Dermis microvascular lymphatic vessel endothelial cell (primary cell): ENCODE measurements at regions not wholly inside any gene's neighbourhood (a gene's known extent, or its start where the extent isn't known, plus 50 kb on each side); places are given as distances from the start of the nearest gene placed in this dataset.

Experiments
- DNase-seq, 2 donors: peaks; one replicate each; pipeline versions ENCODE4 v3.0.0 to v3.0.0-alpha.2; 2010; ENCODE audit warnings: low read depth in 2 of 2

- DNase-seq: no peak
Observed at GRCh38 chr15:98195796-98196195, 235.3 kb downstream of the ARRDC4 start.

DNA sequence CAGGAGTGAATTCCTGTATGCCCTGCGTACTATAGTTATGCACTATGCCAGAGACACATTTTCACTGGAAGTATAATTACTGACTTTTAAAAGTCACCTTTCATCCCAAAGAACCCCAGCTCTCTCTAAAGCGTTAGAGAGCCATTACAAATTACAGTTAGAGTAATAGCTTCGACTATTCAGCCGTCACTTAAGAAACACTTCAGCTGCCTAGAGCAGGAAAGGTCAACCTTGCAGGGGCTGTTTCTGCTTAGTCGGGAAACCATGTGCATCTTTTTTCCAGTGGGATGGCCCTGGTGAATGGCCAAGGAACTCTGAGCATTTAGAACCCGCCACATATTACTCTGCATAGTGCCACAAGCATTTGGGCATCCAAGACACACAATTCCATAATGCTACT lies 235.9 kb downstream of the ARRDC4 start:
- no peak for DNase-seq

- DNase-seq: no peak
Observed at GRCh38 chr15:98202256-98202655, 241.8 kb downstream of the ARRDC4 start.

- no peak for DNase-seq
Observed at GRCh38 chr15:98203872-98204660, 243.6 kb downstream of the ARRDC4 start.

DNA sequence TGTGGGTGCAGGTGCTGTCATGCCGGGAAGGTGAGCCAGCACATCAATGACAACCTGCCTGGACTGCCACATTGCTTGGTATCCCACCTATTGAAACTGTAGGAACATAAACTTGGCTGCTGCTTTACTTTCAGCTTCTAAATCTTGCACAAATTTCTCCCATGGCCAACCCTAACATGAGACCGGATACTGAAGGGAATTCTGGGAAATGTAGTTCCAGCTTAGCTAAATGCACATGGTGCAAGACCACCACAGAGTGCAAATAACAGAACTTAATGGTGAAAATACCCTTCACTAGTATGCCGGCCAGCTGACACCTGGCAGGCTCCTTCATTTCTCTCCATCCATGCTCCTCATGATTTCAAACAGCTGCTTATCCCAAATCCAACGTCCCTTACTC lies 247.4 kb downstream of the ARRDC4 start:
- DNase-seq: no peak

GRCh38 chr15:98213346-98213979 lies 253.0 kb downstream of the ARRDC4 start:
- no peak for DNase-seq

DNA sequence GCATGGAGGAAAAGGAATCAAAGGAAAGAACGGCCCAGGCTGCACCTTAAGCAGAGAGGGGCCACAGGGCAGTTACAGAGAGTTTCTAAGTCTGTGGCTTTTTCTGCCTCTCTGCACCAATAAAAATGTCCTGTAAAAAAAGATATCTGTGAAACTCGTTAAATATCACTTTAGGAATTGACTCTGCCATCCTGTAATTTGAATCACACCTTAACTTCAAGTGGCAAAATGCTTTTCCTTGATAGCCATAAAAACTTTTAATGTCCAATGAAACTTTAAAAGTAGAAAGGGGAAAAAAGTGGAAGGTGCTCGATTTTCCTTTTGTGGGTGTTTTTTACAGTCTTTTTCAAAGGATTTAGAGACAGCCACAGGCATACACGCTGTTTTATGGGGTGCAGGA lies 255.7 kb downstream of the ARRDC4 start:
- no peak for DNase-seq

DNA sequence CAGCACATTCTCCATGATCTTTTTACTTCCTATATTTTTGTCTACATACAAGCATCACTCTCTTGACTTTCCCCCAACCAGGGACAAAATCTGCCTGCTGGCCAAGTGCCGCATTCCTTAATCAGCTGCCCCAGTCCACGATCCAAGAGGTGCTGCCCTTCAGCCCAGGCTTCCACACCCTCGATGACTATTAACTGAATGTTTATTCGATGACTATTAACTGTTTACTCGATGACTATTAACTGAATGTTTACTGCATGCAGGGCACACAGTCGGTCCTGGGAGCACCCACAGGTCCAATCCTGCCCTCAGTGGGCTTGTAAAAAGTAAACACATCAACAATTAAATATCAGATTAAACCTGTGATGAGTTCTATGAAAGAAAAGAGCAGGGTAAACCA lies 256.9 kb downstream of the ARRDC4 start:
- DNase-seq: no peak

- DNase-seq: no peak
Observed at GRCh38 chr15:98221144-98221543, 260.6 kb downstream of the ARRDC4 start.

GRCh38 chr15:98221577-98221976 lies 261.1 kb downstream of the ARRDC4 start:
- no peak for DNase-seq

- DNase-seq: no peak
Observed at GRCh38 chr15:98226149-98226548, 265.6 kb downstream of the ARRDC4 start.

GRCh38 chr15:98226578-98226977 lies 266.1 kb downstream of the ARRDC4 start:
- no peak for DNase-seq

GRCh38 chr15:98228846-98229245 lies 268.3 kb downstream of the ARRDC4 start:
- no peak for DNase-seq

- no peak for DNase-seq
Observed at GRCh38 chr15:98230975-98231374, 270.5 kb downstream of the ARRDC4 start.

DNA sequence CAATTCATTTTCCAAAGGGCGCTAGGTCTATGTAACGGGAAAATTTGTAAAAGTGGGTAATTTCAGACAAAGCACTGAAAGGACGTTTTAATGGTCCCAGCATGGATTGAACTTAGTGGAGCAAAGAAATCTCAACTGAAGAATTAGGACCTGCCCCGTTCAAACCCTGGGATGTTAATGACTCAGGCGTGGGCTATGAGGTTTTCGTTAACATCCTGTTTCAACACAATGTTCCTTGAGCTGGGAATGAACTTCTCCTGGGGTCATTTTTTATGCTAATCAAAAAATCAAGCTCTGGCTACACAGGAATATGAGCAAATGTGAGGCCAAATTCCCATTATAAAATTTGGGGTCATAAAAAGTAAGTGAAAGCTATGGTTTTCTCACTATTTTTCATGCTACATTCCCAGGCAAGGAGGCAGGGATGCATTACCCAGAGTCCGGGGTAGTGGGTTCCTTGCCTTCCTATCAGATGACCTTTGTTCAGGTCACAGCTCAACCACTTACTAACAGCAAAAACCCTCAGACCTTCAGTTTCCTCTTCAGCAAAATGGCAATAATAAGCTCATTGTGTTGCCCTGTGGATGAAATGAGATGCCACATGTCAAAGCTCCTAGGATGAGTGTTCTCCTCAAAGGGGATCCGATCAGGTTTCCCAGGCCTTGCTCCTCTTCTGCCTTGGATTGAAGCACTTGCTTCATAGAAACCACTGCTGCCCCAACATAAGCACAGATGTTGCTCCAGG lies 271.4 kb downstream of the ARRDC4 start:
- no peak for DNase-seq

DNA sequence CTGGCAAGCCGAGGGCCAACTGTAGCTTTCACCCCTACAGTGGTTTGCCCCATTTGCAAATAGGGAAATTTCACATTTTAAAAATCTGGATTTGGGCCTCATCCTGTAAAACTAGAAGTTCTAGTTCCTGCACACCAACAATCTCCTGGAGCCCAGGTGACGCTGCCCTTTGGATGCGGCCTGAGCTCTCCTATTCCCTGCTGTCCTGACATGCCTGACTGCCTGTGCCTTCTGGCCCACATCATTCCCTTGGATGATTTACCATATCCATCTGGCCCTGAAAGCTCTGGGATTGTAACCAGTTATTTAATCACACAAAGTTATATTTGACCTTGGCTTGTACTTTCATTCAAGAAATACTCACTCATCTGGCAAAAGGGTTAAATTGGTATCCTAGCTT lies 272.3 kb downstream of the ARRDC4 start:
- DNase-seq: no peak

DNA sequence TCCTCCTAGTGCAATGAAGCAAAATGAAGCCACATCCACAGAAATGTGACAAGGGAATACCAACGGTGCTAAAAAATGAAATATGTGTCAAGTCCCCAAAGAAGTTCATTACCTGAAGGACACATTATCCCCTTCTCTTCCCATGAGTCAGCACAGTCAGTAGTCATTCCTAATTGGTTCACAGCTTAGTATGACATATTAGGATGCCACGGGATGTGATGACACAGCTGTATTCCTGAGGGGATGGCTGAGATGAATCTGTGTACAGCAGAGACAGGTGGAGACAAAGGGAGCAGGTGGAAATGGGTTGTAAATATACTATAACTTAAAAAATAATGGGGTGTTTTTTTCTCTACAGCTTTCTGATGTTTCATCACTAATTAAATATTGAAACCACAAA lies 273.4 kb downstream of the ARRDC4 start:
- no peak for DNase-seq

DNA sequence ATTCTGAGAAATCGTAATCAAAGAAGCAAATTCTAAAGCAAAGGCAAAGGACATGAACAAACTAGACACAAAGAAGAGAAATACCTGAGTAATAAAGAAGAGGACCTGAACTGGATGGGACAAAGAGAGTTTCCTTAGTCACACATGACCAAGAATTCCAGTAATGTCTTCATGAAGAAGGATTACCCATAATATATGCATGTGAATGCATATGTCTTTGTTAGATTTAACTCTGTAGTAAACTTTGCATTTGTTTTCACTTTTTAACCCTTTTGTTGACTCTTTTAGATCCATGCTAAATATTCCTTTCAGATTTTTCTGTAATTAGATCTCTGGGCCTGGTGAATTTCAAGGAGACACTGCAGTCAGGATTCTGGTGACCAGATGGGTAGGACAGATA lies 279.8 kb downstream of the ARRDC4 start:
- DNase-seq: no peak

- no peak for DNase-seq
Observed at GRCh38 chr15:98241032-98241554, 280.6 kb downstream of the ARRDC4 start.

DNA sequence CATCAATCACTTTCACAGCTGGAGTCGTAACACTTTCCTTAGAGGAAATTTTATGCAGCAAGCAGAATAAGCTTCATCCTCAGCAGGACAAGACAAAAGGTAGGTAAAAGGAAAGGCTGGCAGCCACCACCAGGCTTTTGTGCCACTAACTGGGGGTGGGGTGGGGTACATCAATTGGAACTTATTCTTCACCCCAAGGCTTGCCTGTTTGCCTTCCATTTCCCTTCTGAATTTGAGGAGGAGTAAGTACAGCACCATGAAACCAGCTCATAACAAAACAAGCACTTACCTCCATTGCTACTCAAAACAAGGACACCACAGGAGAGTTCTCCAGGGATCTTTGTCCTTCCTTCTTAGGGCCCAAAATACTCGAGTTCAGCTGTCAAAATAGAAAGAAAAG lies 296.8 kb downstream of the ARRDC4 start:
- no peak for DNase-seq

- DNase-seq: no peak
Observed at GRCh38 chr15:98263787-98264186, 303.3 kb downstream of the ARRDC4 start.

- DNase-seq: no peak
Observed at GRCh38 chr15:98266295-98266694, 305.8 kb downstream of the ARRDC4 start.
